H9 (cell line): ENCODE measurements at regions not wholly inside any gene's neighbourhood (a gene's known extent, or its start where the extent isn't known, plus 50 kb on each side); places are given as distances from the start of the nearest gene placed in this dataset.

ENCODE experiments used
- DNase-seq: peaks from one replicate; pipeline ENCODE4 v3.0.0-alpha.2; 2017
- H2AFZ ChIP-seq: one replicate; pipeline ENCODE4 v1.6.1; 2013; ENCODE audit warnings: mild to moderate bottlenecking, low read length, control low read depth, moderate library complexity
- H2AK5ac ChIP-seq: 2 replicates; pipeline ENCODE4 v1.6.1; 2013; ENCODE audit warnings: low read length, control low read depth, mixed read lengths; ENCODE audit not compliant: insufficient read length
- H2BK120ac ChIP-seq: one replicate; pipeline ENCODE4 v1.6.1; 2013; ENCODE audit warnings: low read depth, mild to moderate bottlenecking, low read length, control low read depth, inconsistent platforms; ENCODE audit not compliant: poor library complexity, severe bottlenecking
- H2BK12ac ChIP-seq: 2 replicates; pipeline ENCODE4 v1.6.1; 2013; ENCODE audit warnings: low read length, control low read depth, mixed read lengths, low read depth; ENCODE audit not compliant: insufficient read length
- H2BK15ac ChIP-seq: 2 replicates; pipeline ENCODE4 v1.6.1; 2013; ENCODE audit warnings: low read depth, low read length, control low read depth
- H2BK20ac ChIP-seq: one replicate; pipeline ENCODE4 v1.6.1; 2013; ENCODE audit warnings: low read depth, mild to moderate bottlenecking, low read length, control low read depth, inconsistent platforms; ENCODE audit not compliant: poor library complexity, severe bottlenecking
- H2BK5ac ChIP-seq: 2 replicates; pipeline ENCODE4 v1.6.1; 2013; ENCODE audit warnings: low read length, control low read depth, mixed read lengths; ENCODE audit not compliant: insufficient read length
- H3K14ac ChIP-seq: 2 replicates; pipeline ENCODE4 v1.6.1; 2013; ENCODE audit warnings: low read length, control low read depth; ENCODE audit not compliant: insufficient read depth
- H3K18ac ChIP-seq: 2 replicates; pipeline ENCODE4 v1.6.1; 2013; ENCODE audit warnings: low read depth, mild to moderate bottlenecking, mixed read lengths, low read length, control low read depth; ENCODE audit not compliant: insufficient read length
- H3K23ac ChIP-seq: 2 replicates; pipeline ENCODE4 v1.6.1; 2013; ENCODE audit warnings: low read length, control low read depth, mixed read lengths, low read depth; ENCODE audit not compliant: insufficient read length
- H3K23me2 ChIP-seq: 2 replicates; pipeline ENCODE4 v1.6.1; 2013; ENCODE audit warnings: low read depth, mild to moderate bottlenecking, mixed read lengths, low read length, control low read depth; ENCODE audit not compliant: insufficient read length, poor library complexity, severe bottlenecking
- H3K27ac ChIP-seq: 2 replicates; pipeline ENCODE4 v1.5.1; 2013; ENCODE audit warnings: low read length, control low read depth, mixed read lengths, low read depth; ENCODE audit not compliant: insufficient read length
- H3K27me3 ChIP-seq: 2 replicates; pipeline ENCODE4 v1.6.1; 2013; ENCODE audit warnings: low read length, control low read depth, inconsistent platforms; ENCODE audit not compliant: insufficient read depth
- H3K4ac ChIP-seq: 2 replicates; pipeline ENCODE4 v1.6.1; 2013; ENCODE audit warnings: low read depth, mild to moderate bottlenecking, control low read depth, inconsistent platforms, low read length, moderate library complexity
- H3K4me1 ChIP-seq: 2 replicates; pipeline ENCODE4 v1.6.1; 2013; ENCODE audit warnings: low read length, control low read depth, inconsistent platforms; ENCODE audit not compliant: insufficient read depth
- H3K4me2 ChIP-seq: 2 replicates; pipeline ENCODE4 v1.6.1; 2013; ENCODE audit warnings: low read length, control low read depth, mixed read lengths; ENCODE audit not compliant: insufficient read length, insufficient read depth
- H3K56ac ChIP-seq: 2 replicates; pipeline ENCODE4 v1.6.1; 2013; ENCODE audit warnings: low read depth, mild to moderate bottlenecking, mixed read lengths, low read length, control low read depth; ENCODE audit not compliant: insufficient read length
- H3K79me1 ChIP-seq: 2 replicates; pipeline ENCODE4 v1.6.1; 2013; ENCODE audit warnings: low read depth, mild to moderate bottlenecking, moderate library complexity, low read length, control low read depth, inconsistent platforms; ENCODE audit not compliant: insufficient read depth, poor library complexity, severe bottlenecking
- H3K79me2 ChIP-seq: 2 replicates; pipeline ENCODE4 v1.6.1; 2013; ENCODE audit warnings: low read length, control low read depth, inconsistent platforms; ENCODE audit not compliant: insufficient read depth
- H3K9ac ChIP-seq: 2 replicates; pipeline ENCODE4 v1.6.1; 2013; ENCODE audit warnings: low read length, control low read depth, mixed read lengths; ENCODE audit not compliant: insufficient read length; ENCODE audit errors: extremely low read depth
- H3K9me3 ChIP-seq: one replicate; pipeline ENCODE4 v1.6.1; 2013; ENCODE audit warnings: low read depth, low read length, inconsistent platforms; ENCODE audit not compliant: control insufficient read depth
- H3T11ph ChIP-seq: one replicate; pipeline ENCODE4 v1.6.1; 2013; ENCODE audit warnings: mild to moderate bottlenecking, low read length, control low read depth, inconsistent platforms
- H4K20me1 ChIP-seq: one replicate; pipeline ENCODE4 v1.6.1; 2013; ENCODE audit not compliant: control insufficient read depth, insufficient read length, insufficient read depth
- H4K5ac ChIP-seq: 2 replicates; pipeline ENCODE4 v1.6.1; 2013; ENCODE audit warnings: low read depth, mild to moderate bottlenecking, mixed read lengths, low read length, control low read depth; ENCODE audit not compliant: insufficient read length
- H4K8ac ChIP-seq: replicated peaks from 2 replicates; pipeline ENCODE4 v1.6.1; 2013; ENCODE audit warnings: low read length, control low read depth, mixed read lengths, low read depth; ENCODE audit not compliant: insufficient read length
- H4K91ac ChIP-seq: 2 replicates; pipeline ENCODE4 v1.6.1; 2013; ENCODE audit warnings: low read depth, mild to moderate bottlenecking, moderate library complexity, mixed read lengths, low read length, control low read depth; ENCODE audit not compliant: insufficient read length
- H3K27ac Mint-ChIP-seq, 3 experiments: 2 replicates in 2 of 3; 3 replicates in 1 of 3; pipeline ENCODE4 v1.8.0; 2020 to 2021; ENCODE audit warnings: mixed read lengths in 3 of 3, mild to moderate bottlenecking in 1 of 3, moderate library complexity in 1 of 3
- H3K27me3 Mint-ChIP-seq: 2 replicates; pipeline ENCODE4 v1.8.0; 2021; ENCODE audit warnings: low read depth, mild to moderate bottlenecking, moderate library complexity, mixed read lengths
- H3K36me3 Mint-ChIP-seq, 3 experiments: 2 replicates in 2 of 3; 3 replicates in 1 of 3; pipeline ENCODE4 v1.8.0; 2020 to 2021; ENCODE audit warnings: low read depth in 3 of 3, mixed read lengths in 3 of 3; ENCODE audit not compliant: insufficient read depth in 1 of 3
- H3K4me1 Mint-ChIP-seq, 2 experiments: 2 replicates each; pipeline ENCODE4 v1.8.0; 2020; ENCODE audit warnings: mixed read lengths in 2 of 2
- H3K4me3 Mint-ChIP-seq, 2 experiments: 2 replicates in 1 of 2; 3 replicates in 1 of 2; pipeline ENCODE4 v1.8.0; 2020 to 2021; ENCODE audit warnings: mild to moderate bottlenecking in 2 of 2, mixed read lengths in 2 of 2, moderate library complexity in 1 of 2
- H3K9me3 Mint-ChIP-seq, 2 experiments: 2 replicates in 1 of 2; 3 replicates in 1 of 2; pipeline ENCODE4 v1.8.0; 2020; ENCODE audit warnings: mild to moderate bottlenecking in 2 of 2, mixed read lengths in 2 of 2, moderate library complexity in 1 of 2
- WGBS: extraction: QIAGEN DNeasy Blood & Tissue Kit; methylation state at CpG from one replicate; pipeline ENCODE4 v1.1.7; 2013; ENCODE audit warnings: missing lambda C conversion rate, low lambda C conversion rate, mixed read lengths; ENCODE audit not compliant: insufficient read length; ENCODE audit errors: extremely low coverage; 5-methylcytosine and 5-hydroxymethylcytosine counted together
- TF ChIP-seq, protein P1 (sequence below): fragments of 200-600 bp; sonication (generic); conservative IDR thresholded peaks from 3 replicates; pipeline ENCODE4 v1.8.0; 2021; ENCODE audit warnings: antibody characterized with exemption, mild to moderate bottlenecking

DNA sequence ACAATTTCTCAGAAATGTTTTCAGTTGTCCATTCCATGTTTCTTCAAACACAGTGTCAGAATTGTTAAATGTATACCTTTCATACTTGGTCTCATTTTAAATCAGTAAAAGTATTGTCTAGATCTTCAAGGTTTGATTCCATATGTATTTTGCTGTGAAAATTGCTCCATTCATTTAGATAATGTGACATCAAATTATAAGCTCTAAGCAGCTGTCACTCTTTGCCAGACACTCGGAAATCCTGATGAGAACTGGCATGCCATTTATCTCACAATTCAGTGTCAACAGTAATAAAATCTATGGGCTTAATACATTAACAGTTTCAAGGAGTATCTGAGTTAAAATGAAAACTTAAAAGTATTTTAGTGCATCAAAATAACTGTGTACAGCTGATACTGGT lies 1025.3 kb upstream of the EPHA6 start:
- Histone ChIP-seq H3K14ac (no peak overlapping the region), H2BK5ac (no peak overlapping the region), H2BK12ac (no peak overlapping the region), H4K5ac (no peak overlapping the region), H3K9me3 (no peaks in the 10 kb centered on the region), H3K27ac (no peak overlapping the region), H4K91ac (no peak overlapping the region), H3K23ac (no peak overlapping the region), H3K56ac (no peak overlapping the region), H2AFZ (no peak overlapping the region), H2BK20ac (no peak overlapping the region), H2BK120ac (no peak overlapping the region), H3K79me1 (no peaks in the 10 kb centered on the region), H2AK5ac (no peak overlapping the region), H3K4me2 (no peak overlapping the region), H3K4me1 (no peaks in the 10 kb centered on the region), H3K27me3 (no peaks in the 10 kb centered on the region), H4K20me1 (no peaks in the 10 kb centered on the region), H3K79me2 (no peaks in the 10 kb centered on the region), H3K4ac (no peak overlapping the region), H4K8ac (no peak overlapping the region), H3T11ph (no peak overlapping the region), H3K23me2 (no peaks in the 10 kb centered on the region), H2BK15ac (no peak overlapping the region), H3K18ac (no peak overlapping the region), H3K9ac (no peak overlapping the region)
- H3K4me3 Mint-ChIP-seq = no peak overlapping the region
- no peak overlapping the region for H3K27ac Mint-ChIP-seq
- no peaks in the 10 kb centered on the region for H3K4me1 Mint-ChIP-seq
- no peaks in the 10 kb centered on the region for H3K36me3 Mint-ChIP-seq
- no peaks in the 10 kb centered on the region for H3K27me3 Mint-ChIP-seq
- TF ChIP-seq, protein P1, sequence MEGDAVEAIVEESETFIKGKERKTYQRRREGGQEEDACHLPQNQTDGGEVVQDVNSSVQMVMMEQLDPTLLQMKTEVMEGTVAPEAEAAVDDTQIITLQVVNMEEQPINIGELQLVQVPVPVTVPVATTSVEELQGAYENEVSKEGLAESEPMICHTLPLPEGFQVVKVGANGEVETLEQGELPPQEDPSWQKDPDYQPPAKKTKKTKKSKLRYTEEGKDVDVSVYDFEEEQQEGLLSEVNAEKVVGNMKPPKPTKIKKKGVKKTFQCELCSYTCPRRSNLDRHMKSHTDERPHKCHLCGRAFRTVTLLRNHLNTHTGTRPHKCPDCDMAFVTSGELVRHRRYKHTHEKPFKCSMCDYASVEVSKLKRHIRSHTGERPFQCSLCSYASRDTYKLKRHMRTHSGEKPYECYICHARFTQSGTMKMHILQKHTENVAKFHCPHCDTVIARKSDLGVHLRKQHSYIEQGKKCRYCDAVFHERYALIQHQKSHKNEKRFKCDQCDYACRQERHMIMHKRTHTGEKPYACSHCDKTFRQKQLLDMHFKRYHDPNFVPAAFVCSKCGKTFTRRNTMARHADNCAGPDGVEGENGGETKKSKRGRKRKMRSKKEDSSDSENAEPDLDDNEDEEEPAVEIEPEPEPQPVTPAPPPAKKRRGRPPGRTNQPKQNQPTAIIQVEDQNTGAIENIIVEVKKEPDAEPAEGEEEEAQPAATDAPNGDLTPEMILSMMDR = no peak
- no CpG with 5 or more reads among the region's 1 CpG for WGBS
- H3K9me3 Mint-ChIP-seq = no peaks in the 10 kb centered on the region; a peak in 1 of 5 replicates
- no peak for DNase-seq
